ENCODE measurements at regions not wholly inside any gene's neighbourhood (a gene's known extent, or its start where the extent isn't known, plus 50 kb on each side); places are given as distances from the start of the nearest gene placed in this dataset.
"Not testable (repeated sequence)": the region's sequence is repeated elsewhere in the genome, so short reads cannot be mapped to it uniquely, and the experiment has no call there.

DNA sequence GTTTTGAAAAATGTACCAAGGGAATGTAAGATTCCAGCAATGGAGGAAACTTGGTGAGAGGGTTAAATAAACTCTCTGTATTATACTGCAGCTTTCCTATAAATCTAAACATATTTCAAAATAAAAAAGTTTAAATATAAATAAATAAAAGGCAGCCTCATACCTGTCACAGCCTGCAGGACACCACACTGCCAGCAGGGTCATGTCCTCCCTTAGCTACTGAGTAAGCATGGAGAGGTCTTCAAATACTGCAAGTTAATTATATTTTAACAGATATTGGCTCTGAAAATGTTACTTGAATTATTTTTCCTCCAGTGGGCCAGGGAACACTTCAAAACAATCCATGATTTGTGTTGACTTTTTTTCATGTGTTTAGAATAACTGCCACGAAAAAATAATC, 852.8 kb upstream of the PCDH7 start:
- no peak for FAIRE-seq
- no peak for DNase-seq (ENCODE audit: extremely low spot score, insufficient read length, low read depth)

DNA sequence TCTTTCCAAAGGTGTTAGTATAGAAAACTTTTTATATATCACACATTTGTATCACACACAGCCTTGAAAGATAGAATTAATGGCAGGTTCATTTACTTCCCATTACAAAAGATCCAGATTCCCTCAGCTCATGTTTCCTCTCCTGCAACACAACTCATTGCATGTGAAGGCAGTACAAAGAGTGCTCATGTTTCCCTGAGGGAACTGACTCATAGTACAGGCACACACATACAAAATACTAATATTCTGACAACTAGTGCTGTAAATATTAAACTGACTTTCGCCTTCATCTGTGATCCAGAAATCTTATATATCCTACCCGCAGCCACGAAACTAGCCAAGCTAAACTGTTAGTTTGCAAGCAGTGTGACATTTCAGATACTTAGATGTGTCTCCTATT, 819.8 kb upstream of the PCDH7 start:
- no peak for DNase-seq (ENCODE audit: extremely low spot score, insufficient read length, low read depth)
- FAIRE-seq = no peak

DNA sequence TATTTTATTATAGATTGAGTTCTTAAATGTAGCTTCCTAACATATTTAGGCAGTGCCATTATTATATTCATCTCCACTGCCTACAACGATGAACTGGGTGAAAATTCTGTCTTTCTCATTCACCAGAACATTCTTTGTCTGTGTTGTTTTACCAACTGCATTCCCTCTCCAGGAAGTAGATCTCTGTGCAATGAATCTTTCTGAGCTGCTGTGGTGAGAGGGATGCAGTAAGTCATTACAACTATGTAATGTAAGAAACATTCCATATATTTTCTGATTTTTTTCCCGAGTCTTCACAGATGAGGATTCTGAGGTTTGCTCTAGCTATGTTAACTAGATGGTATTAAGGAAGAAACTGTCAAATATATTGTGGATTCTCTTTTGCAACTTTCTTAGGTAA, 811.9 kb upstream of the PCDH7 start:
- FAIRE-seq = no peak

DNA sequence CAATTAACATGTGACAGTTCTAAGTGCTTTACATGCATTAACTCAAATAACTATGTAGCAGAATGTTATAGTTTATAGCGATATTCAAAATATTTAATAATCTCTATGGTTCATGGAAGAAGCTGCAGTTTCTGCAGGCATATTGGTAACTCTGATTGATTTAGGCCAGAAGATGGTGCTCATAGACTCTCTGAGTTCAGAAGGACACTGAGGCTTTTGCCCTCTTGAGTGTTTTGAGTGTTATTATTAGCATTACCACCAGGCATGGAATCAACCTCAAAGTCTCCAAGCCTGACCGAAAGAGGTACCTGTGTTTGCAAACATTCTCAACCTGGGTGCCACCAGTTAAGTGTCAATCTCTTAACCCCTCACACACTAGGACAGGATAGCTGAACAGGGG, 792.3 kb upstream of the PCDH7 start:
- FAIRE-seq = no peak
- DNase-seq (ENCODE audit: extremely low spot score, insufficient read length, low read depth) = no peak

More for the DNA sequence above, 811.9 kb upstream of the PCDH7 start:
- DNase-seq (ENCODE audit: extremely low spot score, insufficient read length, low read depth) = no peak

DNA sequence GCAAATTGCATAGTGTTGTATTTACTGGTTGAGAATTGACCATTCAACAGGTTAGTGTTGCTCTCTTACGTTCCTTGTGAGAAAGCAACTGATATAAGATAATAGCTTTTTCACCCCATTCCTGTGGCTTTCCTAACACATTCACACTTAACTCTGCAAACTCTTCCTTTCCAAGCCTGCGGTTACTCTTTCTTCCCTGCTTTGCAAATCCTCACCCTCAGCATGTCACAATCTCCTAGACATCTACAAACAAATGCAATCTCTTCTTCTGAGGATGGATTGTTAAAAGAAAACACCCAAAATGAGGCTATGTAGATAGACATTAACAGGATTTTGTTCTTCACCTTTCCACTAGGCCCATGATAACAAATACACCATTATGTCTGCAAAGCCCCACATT, 771.7 kb upstream of the PCDH7 start:
- FAIRE-seq = no peak
- DNase-seq (ENCODE audit: extremely low spot score, insufficient read length, low read depth) = no peak

DNA sequence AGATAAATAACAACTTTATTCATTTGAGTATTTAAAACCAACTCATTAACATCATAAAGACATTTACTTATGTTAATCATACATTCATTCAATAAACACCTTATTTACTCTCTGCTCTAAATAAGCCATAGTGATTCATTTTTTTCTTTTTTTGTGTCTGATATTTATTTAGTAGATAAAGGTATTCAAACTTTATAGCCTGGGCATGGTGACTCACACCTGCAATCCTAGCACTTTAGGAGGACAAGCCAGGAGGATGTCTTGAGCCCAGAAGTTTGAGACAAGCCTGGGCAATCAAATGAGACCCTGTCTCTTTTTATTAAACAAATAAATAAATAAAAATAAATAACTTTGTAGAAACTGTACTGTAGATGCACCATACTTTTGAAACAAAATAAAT, 771.3 kb upstream of the PCDH7 start:
- DNase-seq (ENCODE audit: extremely low spot score, insufficient read length, low read depth) (no peak), FAIRE-seq (no peak)

DNA sequence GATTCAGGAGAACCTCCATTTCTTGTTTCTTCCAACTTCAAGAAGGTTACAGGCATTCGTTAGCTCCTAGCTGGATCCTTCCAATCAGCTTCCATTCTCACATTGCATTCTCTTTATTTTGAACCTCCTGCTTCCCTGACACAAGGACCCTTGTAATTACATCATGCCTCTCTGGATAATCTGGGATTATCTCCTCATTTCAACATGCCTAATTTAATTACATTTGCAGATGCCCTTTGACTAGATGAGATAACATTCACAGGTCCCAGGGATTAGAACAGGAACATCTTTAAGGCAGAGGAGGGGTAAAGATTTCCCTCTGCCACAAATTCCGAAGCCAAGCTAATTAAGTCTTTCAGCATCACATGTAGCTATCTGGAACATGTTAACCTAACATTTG, 753.8 kb upstream of the PCDH7 start:
- DNase-seq (ENCODE audit: extremely low spot score, insufficient read length, low read depth) = no peak
- no peak for FAIRE-seq

DNA sequence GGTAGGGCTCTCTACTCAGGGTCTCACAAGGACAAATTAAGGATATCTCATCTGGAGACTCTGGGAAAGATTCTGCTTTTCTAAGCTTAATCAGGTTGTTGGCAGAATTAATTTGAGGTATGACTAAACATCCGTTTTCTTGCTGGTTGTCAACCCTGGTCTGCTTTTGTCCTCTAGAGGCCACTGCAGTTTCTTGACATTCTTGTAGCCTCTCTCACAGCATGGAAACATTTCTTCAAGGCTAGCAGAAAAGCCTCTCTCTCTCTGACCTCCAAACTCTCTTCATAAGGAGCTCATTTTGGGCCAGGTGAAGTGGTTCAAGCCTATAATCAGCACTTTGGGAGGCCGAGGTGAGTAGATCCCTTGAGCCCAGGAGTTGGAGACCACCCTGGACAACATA, 749.5 kb upstream of the PCDH7 start:
- FAIRE-seq (no peak), DNase-seq (ENCODE audit: extremely low spot score, insufficient read length, low read depth) (no peak)

DNA sequence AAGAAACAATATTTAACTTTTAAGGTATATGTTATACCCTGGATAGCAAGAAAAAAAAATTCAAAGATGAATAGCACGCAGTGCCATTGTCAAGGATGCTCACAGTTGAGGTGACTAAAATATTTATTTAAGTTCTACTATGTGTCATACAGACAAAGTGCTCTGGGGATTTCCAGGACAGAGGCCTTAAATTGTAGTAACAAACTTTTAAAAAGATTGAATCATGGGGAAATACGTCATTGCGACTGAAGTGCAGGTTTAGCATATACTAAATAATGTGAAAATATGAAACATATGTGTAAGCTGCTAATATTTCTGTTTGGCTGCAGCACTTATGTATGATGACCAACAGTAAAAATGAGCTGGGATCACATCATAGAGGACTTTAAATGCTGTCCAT, 748.0 kb upstream of the PCDH7 start:
- FAIRE-seq = no peak
- DNase-seq (ENCODE audit: extremely low spot score, insufficient read length, low read depth) = no peak

DNA sequence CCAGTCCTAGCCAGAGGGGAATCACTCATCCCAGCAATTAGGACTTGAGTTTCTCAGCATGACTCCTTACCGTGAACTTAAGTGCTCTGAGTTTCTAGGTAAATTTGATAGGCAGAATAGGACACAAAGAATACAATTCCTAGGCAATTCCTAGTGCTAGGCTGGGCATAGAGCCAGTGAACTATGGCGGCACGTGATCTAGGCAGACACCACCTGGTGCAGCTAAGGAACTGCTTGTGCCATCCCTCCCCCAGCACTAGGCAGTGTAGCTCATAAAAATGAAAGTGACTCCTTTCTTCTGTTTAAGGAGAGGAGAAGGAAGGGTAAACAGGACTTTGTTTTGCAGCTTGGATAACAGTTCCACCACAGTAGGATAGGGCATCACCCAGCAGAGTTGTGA, 736.3 kb upstream of the PCDH7 start:
- FAIRE-seq (no peak), DNase-seq (ENCODE audit: extremely low spot score, insufficient read length, low read depth) (no peak)

DNA sequence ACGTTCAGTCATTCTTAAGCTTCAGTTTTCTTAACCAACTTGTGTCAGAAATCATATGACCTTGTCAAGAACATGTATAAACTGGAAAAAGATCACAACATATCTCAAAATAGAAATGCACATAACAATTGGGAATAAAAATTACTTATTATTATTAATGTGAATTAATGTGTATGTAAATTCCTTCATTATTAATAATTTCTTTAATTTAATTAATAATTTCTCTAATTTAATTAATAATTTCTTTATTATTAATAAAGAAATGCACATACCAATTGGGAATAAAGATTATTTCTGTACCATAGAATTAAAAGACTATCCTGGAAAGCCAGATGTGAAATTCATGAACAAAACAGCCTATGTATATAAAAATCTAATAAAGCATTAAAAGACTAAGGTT, 718.5 kb upstream of the PCDH7 start:
- FAIRE-seq (no peak), DNase-seq (ENCODE audit: extremely low spot score, insufficient read length, low read depth) (no peak)

DNA sequence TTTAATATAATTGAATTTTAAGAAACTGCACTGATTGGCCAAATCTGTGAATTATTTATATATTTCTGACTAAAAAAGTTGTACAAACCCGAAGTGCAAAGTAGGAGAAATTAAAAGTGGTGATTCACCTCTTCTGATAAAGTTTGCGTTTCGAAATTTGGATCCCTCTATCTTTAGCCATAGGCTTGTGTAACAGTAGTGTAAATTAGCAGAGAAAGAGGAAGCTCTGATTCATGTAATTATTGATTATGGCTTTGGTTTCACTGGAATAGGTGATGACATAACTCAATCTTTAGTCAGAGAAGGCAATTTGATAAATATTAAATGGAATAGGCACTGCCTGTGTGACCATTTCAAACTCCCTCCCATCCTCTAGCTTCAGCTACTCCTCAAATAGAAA, 717.8 kb upstream of the PCDH7 start:
- FAIRE-seq = no peak
- no peak for DNase-seq (ENCODE audit: extremely low spot score, insufficient read length, low read depth)

DNA sequence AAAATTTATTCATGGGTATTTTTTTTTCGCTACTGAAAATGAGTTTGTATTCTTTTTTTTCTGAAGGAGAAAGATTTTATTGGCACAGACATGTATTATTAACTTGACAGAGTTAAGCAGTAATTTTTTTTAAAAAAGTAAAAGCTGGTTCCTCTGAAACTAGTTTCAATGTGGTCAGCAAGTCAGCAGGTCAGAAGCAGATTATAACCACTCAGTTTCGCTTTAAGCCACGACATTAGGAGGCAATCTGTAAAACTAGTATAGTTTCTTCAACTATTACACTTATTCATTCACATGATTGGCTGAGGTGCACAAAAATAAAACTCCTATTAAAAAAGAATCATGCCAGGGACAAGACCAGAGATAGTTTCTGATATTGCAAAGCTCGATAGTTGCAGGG, 714.2 kb upstream of the PCDH7 start:
- FAIRE-seq (no peak), DNase-seq (ENCODE audit: extremely low spot score, insufficient read length, low read depth) (no peak)

DNA sequence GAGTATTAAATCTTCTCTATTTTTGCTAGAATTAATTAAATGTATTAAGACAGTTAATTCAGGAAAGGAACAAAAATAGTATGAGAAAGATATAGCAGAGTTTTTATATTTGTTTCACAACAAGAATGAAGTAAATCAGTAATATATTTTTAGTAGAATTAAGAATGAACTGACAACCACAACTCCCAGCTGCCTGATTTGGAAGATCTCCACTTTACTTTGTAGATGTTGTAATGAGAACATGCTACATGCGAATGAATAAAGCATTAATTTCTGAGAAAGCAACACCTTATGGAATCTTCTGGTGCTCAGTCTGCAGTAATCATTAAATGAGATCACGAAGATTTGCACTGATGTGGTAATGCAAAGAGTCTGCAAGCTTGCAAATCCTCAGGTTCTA, 695.6 kb upstream of the PCDH7 start:
- no peak for DNase-seq (ENCODE audit: extremely low spot score, insufficient read length, low read depth)
- FAIRE-seq = no peak

DNA sequence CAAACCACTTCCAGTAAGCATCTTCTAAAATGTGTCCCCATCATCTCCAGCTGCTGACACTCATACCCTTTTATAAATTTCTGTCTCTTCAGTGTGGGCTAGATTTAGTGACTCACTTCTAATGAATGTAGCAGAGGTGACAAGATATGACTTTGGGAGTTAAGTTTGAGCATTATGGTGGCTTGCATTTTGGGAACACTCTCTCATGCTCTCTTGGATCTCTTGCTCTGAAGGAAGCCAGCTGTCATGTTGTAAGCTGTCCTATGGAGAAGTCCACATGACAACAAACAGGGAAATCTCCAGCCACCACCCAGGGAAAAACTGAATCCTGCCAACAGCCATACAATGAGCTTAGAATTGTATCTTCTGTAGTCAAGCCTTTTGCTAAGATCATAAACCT, 691.3 kb upstream of the PCDH7 start:
- FAIRE-seq (no peak), DNase-seq (ENCODE audit: extremely low spot score, insufficient read length, low read depth) (no peak)

DNA sequence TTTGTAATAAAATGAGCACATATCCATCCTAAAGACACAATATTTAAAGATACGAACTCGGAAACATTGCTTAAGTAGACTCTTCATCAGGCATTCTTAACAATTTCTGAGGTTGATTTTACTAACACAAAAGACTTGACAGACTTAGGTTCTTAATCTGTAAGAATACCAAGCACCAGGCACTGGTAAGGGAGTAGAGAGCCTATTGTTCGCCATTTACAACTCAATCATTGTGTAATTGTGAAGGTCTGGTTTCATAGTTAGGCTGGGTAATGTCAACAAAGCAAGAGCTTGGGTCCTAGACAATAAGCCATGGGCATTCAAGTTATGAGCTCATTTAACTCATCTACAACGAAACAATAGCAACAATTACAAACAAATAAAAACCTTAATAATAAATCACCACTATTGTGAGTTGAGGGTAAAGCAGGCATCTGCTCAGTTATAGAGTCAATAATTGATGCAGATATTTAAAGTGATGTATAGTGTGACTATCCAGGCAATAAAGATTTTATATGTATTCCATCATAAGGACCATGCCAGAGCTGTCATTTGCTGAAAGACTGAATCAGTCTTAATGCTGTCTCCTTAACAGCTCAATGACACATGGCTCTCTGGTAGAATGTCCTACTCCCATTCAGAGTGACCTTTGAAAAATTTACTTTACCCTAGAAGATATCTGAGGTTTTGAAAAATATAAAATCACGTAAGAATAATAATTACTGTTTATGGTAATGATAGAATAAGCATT, 664.0 kb upstream of the PCDH7 start:
- DNase-seq (ENCODE audit: extremely low spot score, insufficient read length, low read depth) (no peak), FAIRE-seq (no peak)

DNA sequence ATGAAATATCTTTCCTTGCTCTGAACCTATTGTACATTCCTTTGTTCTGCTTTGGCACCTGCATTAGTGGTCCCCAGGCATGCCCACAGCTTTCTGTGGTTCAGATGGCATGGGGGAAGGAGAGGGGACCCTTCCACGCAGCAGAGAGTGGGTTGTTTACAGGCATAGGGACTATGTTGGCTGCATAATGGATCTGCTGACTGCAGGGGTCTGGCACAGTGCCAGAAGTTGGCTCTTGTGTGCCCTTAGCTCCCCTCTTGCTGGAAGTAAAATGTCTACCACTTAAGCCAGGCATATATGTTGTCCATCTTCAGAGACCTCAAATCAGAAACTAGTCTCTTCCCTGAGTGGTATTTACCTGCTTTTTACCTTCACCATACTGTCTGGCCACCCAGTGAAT, 651.9 kb upstream of the PCDH7 start:
- FAIRE-seq (no peak), DNase-seq (ENCODE audit: extremely low spot score, insufficient read length, low read depth) (no peak)

DNA sequence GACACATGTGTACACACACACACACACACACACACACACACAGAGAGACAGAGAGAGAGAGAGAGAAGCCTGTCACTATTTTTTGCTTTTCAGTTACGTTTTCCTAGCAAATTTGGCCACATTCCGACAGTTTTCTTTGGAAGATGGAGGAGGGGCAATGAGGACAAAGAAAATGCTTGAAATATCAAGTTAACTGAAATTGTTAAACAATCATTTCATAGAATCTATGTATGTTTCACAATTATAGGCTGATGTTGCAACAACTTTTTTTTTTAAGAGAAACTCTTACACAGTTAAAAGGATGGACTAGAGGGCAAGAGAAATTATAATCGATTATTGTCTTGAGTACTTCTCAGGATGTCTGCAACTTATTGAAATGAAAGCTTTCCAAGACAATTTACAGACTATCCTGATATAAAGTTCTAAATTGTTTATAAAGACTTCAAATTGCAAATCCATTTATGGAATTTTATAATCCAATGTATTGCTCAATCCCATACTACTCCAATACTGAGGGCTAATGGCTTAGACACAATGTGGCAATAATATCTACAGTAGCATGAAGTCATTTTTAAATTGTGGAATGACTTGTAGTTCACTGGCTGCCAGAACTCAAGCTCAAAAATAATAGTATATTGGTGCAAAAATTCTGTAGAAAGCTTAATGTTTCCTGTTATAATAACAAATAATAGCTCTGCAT, 647.0 kb upstream of the PCDH7 start:
- FAIRE-seq (no peak), DNase-seq (ENCODE audit: extremely low spot score, insufficient read length, low read depth) (no peak)

DNA sequence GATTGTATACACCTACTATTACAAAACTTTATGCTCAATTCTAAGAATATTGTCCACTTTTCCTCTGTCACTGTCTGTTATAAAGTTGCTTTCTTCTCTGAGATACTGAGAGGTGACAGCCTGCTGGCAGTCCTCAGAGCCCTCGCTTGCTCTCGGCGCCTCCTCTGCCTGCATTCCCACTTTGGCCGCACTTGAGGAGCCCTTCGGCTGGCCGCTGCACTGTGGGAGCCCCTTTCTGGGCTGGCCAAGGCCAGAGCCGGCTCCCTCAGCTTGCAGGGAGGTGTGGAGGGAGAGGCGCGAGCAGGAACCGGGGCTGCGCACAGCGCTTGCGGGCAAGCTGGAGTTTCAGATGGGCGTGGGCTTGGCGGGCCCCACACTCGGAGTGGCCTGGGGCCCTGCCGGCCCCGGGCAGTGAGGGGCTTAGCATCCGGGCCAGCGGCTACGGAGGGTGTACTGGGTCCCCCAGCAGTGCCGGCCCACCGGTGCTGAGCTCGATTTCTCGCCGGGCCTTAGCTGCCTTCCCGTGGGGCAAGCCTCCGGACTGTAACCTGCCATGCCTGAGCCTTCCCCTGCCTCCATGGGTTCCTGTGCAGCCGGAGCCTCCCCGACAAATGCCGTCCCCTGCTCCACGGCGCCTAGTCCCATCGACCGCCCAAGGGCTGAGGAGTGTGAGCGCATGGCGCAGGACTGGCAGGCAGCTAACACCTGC, 627.6 kb upstream of the PCDH7 start:
- FAIRE-seq = not testable (repeated sequence)

DNA sequence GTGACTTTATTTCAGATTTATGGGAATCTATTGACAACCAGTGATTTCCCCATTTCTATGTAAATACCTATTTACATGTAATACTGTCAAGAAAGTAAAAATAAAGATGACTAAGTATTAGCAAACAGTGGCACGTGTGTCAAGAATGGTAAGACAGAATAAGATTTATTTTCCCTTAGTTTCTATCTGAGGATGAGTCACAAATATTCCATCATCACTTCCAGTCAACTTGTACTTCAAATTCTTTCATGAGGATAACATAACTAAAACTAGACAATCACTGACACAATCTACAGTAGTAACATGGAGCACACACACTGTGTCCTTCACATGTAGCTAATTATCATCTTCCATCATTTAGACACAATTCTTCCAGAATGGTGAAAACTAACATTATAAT, 625.3 kb upstream of the PCDH7 start:
- DNase-seq (ENCODE audit: extremely low spot score, insufficient read length, low read depth) (no peak), FAIRE-seq (no peak)

More for the DNA sequence above, 627.6 kb upstream of the PCDH7 start:
- DNase-seq (ENCODE audit: extremely low spot score, insufficient read length, low read depth) = not testable (repeated sequence)

DNA sequence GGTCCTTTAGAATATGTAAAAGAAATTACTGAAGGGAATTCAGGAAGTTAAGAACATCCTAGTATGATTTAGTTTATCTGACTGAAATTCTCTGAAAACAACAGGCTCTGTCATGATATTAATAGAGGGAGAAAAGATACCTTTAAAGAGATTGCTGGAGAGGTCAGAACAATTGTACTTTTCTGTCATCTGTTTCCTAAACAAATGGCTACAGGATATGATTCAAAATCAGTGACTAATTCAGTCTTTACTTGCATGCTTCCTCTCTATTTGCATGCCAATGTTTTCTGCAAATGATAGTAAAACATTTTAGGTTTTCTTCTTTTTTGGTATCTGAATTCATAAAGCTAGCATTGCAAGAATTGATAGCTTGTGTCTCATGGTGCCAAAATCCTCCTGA, 616.7 kb upstream of the PCDH7 start:
- FAIRE-seq (no peak), DNase-seq (ENCODE audit: extremely low spot score, insufficient read length, low read depth) (no peak)
